ENCODE measurements at regions not wholly inside any gene's neighbourhood (a gene's known extent, or its start where the extent isn't known, plus 50 kb on each side); places are given as distances from the start of the nearest gene placed in this dataset.

GRCh38 chr22:22744412-22745224 is 100.2 kb downstream of the GGTLC2 start:
- no peak for DNase-seq (ENCODE audit: low read depth)

- DNase-seq (ENCODE audit: low read depth) = no peak
These were observed 101.0 kb downstream of the GGTLC2 start for GRCh38 chr22:22745225-22746060.

- no peak for DNase-seq (ENCODE audit: low read depth)
These were observed 101.9 kb downstream of the GGTLC2 start for GRCh38 chr22:22746061-22746962.

GRCh38 chr22:22746963-22747933 is 102.8 kb downstream of the GGTLC2 start:
- no peak for DNase-seq (ENCODE audit: low read depth)

GRCh38 chr22:22748297-22748743 is 103.9 kb downstream of the GGTLC2 start:
- DNase-seq (ENCODE audit: low read depth) = no peak

GRCh38 chr22:22748756-22749155 is 104.3 kb downstream of the GGTLC2 start:
- DNase-seq (ENCODE audit: low read depth) = no peak

GRCh38 chr22:22749167-22749758 is 104.8 kb downstream of the GGTLC2 start:
- no peak for DNase-seq (ENCODE audit: low read depth)

GRCh38 chr22:22750335-22751042 is 106.1 kb downstream of the GGTLC2 start:
- no peak for DNase-seq (ENCODE audit: low read depth)

- DNase-seq (ENCODE audit: low read depth) = no peak
These were observed 106.7 kb downstream of the GGTLC2 start for GRCh38 chr22:22751043-22751603.

GRCh38 chr22:22752199-22752555 is 107.8 kb downstream of the GGTLC2 start:
- DNase-seq (ENCODE audit: low read depth) = no peak

- DNase-seq (ENCODE audit: low read depth) = no peak
These were observed 108.4 kb downstream of the GGTLC2 start for GRCh38 chr22:22752556-22753477.

GRCh38 chr22:22753526-22754267 is 109.3 kb downstream of the GGTLC2 start:
- DNase-seq (ENCODE audit: low read depth) = no peak

GRCh38 chr22:22754268-22754657 is 109.8 kb downstream of the GGTLC2 start:
- no peak for DNase-seq (ENCODE audit: low read depth)

GRCh38 chr22:22754961-22755777 is 110.8 kb downstream of the GGTLC2 start:
- no peak for DNase-seq (ENCODE audit: low read depth)

- DNase-seq (ENCODE audit: low read depth) = no peak
These were observed 111.3 kb downstream of the GGTLC2 start for GRCh38 chr22:22755778-22756100.

- no peak for DNase-seq (ENCODE audit: low read depth)
These were observed 111.7 kb downstream of the GGTLC2 start for GRCh38 chr22:22756109-22756508.
